COR-L47 (cell line): ENCODE measurements at regions not wholly inside any gene's neighbourhood (a gene's known extent, or its start where the extent isn't known, plus 50 kb on each side); places are given as distances from the start of the nearest gene placed in this dataset.
A peak's percentile ranks its signal among the peaks of the same experiment; 100 is the strongest.
"Not testable (repeated sequence)": the region's sequence is repeated elsewhere in the genome, so short reads cannot be mapped to it uniquely, and the experiment has no call there.

Experiments
- DNase-seq: peaks from one replicate; lab custom pipeline; 2025; lab: John Stamatoyannopoulos, UW

DNA sequence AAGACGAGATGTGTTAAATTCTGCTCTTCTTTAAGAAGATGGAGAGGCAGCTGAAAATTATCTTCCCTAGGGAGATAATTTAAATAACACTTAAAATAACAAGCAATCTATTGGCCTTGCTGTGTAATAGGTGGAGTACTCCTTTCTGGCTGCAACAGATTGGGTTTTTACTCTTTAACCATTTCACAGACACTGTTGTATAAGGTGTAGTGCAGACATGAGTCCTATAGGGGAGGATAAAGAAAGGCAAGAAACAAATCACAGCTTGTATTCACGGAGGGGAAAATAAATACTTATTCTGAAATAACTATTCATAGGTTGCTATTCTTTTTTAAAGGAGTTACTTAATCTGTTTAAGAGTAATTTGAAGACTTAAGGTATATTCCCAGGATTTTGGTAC, 252.0 kb downstream of the ZPLD1 start:
- DNase-seq = no peak

DNA sequence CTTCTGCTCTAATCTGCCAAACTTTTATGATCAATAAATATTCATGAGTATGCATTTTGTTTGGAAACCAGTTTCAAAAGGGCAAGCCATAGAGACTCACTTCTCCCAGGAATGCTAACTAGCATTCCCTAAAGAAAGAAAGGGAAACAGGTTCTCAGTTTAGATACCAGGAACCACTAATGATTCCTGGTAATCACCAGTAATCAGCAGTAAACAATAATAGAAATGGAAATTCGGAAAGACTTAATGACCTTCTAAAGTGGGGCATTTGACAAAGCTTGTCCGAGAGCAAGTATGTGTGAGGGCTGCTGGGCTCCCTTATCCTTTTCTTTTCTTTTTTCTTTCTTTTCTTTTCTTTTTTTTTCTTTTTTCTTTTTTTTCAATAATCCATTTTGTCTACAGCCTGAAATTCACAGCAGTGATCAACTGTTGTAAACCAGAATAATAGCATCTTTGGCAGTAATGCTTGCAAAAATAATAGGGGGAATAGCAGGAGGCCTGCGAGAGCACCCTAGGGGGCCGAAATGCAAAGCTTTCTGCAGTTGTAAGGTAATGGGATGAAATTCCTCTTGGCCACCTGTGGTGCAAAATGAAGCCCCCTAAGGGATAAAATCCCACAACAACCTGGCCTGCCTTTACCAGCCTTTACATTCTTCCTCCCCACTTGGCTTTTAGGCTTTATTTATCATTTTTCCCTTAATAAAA, 253.2 kb downstream of the ZPLD1 start:
- peak; percentile 62 for DNase-seq

GRCh38 chr3:102688556-102688930, 253.7 kb downstream of the ZPLD1 start:
- no peak for DNase-seq

DNA sequence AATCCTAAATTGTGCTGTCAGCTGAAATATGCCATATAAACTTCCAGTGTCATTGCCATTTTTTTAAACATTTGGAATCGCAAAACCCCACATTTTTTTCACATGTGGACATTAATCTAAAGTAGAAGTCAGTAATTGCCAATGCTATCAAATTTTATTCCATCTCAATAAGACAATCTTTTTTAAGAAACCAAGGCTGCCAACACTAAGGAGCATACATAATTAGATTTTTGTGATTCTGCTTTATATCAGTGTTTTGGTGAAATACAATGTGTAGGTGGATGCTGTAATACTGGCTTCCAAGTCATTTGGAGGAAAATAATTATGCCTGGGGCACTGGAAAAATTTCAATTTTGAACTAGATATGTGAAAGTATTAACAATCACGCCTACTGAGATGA, 256.7 kb downstream of the ZPLD1 start:
- no peak for DNase-seq

DNA sequence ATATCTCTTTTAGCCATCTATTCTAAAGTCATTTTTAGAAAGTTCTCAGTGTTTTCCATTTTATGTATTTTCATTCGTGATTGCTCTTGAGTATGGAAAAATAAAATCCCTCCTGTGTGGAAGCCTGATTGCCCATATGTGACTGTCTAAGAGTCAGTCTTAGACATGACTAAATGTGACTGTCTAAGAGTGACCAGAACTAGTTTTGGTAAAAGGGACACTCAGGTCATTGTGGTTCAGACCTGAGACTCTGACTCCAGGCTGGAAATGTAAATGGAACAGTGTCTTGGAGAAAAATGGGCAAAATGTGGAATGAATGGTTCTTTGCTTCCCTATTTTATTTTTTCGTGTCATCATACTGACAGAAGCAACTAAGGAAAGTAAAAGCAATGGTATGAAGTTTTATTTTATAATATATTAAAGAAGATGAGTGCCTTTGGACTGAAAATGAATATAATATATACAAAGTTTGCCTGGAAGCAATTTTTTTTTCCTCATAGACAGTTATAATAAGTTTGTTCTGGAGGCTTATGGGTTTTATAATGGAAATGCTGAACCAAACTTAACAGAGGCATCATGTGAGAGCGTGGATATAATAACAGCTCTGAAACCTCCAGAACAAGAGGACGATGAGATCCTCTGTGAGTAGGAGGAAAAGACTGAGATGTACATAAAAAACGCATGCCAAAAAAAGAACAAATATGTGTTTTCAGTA, 264.4 kb downstream of the ZPLD1 start:
- DNase-seq = no peak

- DNase-seq = no peak
Observed at GRCh38 chr3:102699819-102700140, 265.0 kb downstream of the ZPLD1 start.

- no peak for DNase-seq
Observed at GRCh38 chr3:102712896-102713295, 278.1 kb downstream of the ZPLD1 start.

DNA sequence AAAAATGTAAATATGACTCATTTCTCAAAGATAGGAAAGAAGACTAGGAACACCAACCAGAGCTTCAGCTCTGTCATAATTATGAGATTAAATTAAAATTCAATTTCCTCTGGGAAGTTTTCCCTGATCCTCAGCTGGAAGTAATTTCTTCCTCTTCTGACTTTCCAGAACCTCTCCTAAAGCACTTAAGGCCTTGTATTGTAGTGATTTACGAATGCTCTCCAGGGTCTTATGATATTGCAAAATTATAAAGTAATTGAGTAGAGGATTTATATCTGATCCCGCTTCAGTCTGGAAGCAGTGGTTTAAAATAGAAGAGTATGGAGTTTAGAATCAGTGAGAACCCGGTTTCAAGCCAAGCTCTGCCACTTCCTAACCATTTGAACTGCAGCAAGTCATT, 279.8 kb downstream of the ZPLD1 start:
- no peak for DNase-seq

GRCh38 chr3:102715030-102715697, 280.3 kb downstream of the ZPLD1 start:
- DNase-seq = no peak

- no peak for DNase-seq
Observed at GRCh38 chr3:102718651-102719050, 283.8 kb downstream of the ZPLD1 start.

DNA sequence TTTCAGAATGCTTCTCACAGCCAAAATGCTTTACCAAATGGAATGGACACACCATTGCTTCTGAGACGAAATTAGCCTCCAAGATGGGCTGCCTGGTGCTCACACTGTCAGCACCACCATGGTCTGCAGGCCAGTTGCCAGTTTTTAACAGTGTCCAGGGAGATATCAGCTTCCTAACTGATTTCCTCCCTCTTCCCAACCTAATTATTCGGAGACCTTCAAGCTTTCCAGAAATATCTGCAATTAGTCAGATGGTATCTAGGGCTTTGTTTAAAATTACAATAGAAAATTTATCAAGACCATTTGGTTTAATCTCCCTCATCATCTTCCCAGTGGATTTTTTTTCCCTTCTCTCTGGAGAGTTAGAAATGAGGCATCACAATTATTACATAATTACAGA, 287.5 kb downstream of the ZPLD1 start:
- no peak for DNase-seq

DNA sequence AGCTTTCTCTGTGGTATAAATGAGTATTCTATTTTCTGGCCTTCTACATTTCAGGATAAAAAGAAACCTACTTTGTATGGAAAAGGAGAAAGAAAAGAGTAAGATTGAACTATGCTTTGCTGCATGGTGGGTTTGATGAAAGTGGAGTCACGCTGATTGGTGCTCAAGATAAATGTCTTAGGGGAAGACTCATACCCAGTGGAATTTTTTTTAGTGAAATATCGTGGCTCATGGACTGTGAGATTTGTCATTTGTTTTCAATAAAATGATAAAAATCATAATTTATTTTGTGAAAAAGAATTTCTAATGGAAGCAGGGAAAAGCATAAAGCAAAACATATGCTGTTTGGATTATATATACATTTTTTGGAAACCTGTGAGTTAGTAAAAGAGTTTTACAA, 292.5 kb downstream of the ZPLD1 start:
- DNase-seq = no peak

- not testable (repeated sequence) for DNase-seq
Observed at GRCh38 chr3:102732581-102732980, 297.8 kb downstream of the ZPLD1 start.

DNA sequence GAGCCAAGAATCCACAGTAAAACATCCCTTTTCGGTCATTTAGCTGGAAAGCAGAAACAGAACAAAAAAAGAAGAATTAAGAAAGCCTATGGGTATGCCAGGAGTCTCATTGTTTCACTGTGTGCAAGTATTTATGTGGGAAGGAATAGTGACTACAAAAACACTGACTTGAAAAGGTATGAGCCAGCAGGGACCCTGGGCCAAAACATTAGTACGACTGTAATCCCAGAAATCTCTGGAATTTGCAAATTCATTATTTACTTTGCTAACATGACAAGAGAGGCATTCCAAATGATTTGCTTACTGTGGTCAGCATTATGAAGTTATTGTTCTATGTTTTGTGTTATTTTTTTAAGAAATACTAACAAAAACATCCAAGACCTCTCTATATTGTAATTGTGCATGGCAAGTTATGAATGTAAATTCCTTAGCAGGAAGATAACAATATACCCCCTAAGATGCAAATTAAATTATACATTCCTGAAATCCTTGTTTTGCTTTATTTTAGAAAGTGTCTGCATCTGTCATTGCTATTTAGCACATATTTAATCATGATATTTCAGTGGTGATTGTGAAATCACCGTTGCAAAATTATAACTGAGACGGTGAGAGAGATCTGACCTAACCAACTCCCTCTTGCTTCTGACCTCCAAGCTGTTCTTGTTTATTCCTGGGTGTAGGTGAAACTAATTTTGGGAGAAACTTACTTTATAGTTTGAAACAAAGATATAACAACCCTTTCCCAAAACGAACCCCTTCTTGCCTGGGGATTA, 299.2 kb downstream of the ZPLD1 start:
- DNase-seq = no peak

- DNase-seq = no peak
Observed at GRCh38 chr3:102735311-102735710, 300.5 kb downstream of the ZPLD1 start.

- no peak for DNase-seq
Observed at GRCh38 chr3:102736288-102736974, 301.6 kb downstream of the ZPLD1 start.

DNA sequence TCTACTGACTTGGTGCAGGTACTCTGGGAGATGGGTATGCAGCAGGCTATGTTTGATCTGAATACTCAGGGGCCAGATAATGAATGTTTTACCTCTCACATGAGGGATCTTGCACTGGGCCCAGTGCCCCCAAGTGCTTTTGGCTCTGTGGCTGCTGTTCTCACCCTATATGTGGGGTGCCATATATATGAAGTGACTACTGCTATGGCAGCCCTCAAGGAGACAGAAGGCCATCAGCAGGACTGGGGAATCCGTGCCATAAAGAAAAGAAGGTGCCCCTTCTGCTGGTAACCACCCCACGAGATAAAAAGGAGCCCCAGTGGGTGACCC, 302.1 kb downstream of the ZPLD1 start:
- no peak for DNase-seq

DNA sequence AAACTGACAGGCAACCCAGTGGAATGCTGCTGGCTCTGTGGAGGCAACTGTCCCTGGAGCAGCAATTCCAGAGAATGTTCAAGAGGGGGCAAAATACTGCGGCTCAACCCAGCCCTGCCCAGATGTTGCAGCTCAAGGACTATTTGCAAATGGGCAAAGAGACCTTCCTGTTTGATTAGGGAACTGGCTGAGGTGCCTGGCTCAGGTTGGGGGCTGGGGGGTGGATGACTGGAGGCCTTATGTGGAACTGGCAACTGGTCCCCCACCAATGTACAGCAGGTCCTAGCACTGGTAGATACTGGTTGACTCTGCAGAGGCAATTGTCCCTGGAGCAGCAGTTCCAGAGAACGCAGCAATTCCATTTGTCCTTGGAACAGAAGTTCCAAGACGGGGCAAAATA, 302.5 kb downstream of the ZPLD1 start:
- DNase-seq = no peak

DNA sequence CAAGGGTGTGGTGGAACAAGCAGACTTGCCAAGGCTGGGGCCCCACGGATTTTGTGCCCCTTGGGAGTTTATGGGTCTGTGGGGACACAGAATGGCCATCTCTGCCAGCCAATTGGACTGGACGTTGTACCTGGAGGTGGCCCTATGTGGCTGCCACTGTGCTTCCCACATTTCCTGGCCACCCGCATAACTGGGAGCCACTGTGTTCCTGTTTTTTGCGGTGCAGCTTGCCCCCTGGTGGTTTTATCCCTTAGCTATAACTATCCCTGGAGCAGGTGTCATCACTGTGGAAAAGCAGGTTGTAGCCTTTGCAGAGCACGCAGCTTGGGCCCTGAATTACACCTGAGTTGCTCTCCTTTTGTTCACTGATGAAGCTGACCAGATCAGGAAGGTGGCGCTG, 306.3 kb downstream of the ZPLD1 start:
- DNase-seq = peak; percentile 10

DNA sequence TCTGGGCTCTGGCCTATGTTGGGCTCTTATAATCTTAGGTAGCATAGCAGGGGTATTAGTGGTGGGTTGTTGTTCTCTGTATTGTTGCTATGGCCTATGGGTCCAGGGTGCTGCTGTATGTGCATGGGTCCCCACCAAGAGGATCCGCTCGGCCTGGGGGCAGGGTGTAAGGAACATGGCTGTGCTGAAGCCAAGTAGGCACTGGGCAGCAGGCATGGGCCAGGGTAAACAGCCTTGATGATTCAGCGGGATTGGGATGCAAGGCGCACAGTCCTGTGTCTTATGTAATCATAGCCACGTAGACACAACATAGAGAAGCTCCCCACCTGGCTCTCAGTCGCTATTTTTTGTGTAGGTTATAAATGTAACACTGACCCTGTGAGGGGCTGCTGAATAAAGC, 306.9 kb downstream of the ZPLD1 start:
- no peak for DNase-seq

- peak; percentile 20 for DNase-seq
Observed at GRCh38 chr3:102745881-102746280, 311.1 kb downstream of the ZPLD1 start.

- DNase-seq = no peak
Observed at GRCh38 chr3:102747611-102748010, 312.8 kb downstream of the ZPLD1 start.
